GM23338 (cell line): ENCODE measurements at regions not wholly inside any gene's neighbourhood (a gene's known extent, or its start where the extent isn't known, plus 50 kb on each side); places are given as distances from the start of the nearest gene placed in this dataset.
A peak's percentile ranks its signal among the peaks of the same experiment; 100 is the strongest.
"Not testable (repeated sequence)": the region's sequence is repeated elsewhere in the genome, so short reads cannot be mapped to it uniquely, and the experiment has no call there.

Experiments used
- ATAC-seq: fragments of 200-7000 bp; cut with Tn5 transposase; 3 replicates; pipeline ENCODE4 v1.9.1; 2020
- DNase-seq: peaks from one replicate; pipeline ENCODE4 v3.0.0-alpha.2; 2015; ENCODE audit warnings: low spot score
- H2AFZ ChIP-seq: fragments of 200-600 bp; sonication (generic); 2 replicates; pipeline ENCODE4 v1.8.0; 2016; ENCODE audit warnings: antibody characterized with exemption, mild to moderate bottlenecking, moderate library complexity
- H3F3A ChIP-seq: fragments of 200-600 bp; sonication (generic); replicated peaks from 2 replicates; pipeline ENCODE4 v1.8.0; 2017; ENCODE audit warnings: antibody characterized with exemption, mixed run types, low read depth
- H3K27ac ChIP-seq: fragments of 200-600 bp; sonication (generic); 2 replicates; pipeline ENCODE4 v1.6.1; 2016; ENCODE audit warnings: low read depth
- H3K27me3 ChIP-seq: fragments of 200-600 bp; sonication (generic); 2 replicates; pipeline ENCODE4 v1.8.0; 2016; ENCODE audit warnings: mild to moderate bottlenecking, mixed run types, moderate library complexity; ENCODE audit not compliant: insufficient read depth
- H3K36me3 ChIP-seq: fragments of 200-600 bp; sonication (generic); 2 replicates; pipeline ENCODE4 v1.8.0; 2016; ENCODE audit warnings: mild to moderate bottlenecking; ENCODE audit not compliant: insufficient read depth
- H3K4me1 ChIP-seq: fragments of 200-600 bp; sonication (generic); 2 replicates; pipeline ENCODE4 v1.8.0; 2016; ENCODE audit warnings: mild to moderate bottlenecking, moderate library complexity; ENCODE audit not compliant: insufficient read depth
- H3K4me2 ChIP-seq: fragments of 200-600 bp; sonication (generic); 2 replicates; pipeline ENCODE4 v1.7.1; 2017; ENCODE audit warnings: mixed run types
- H3K4me3 ChIP-seq: fragments of 200-600 bp; sonication (generic); 2 replicates; pipeline ENCODE4 v1.6.1; 2016; ENCODE audit warnings: mixed run types
- H3K79me2 ChIP-seq: fragments of 200-600 bp; sonication (generic); replicated peaks from 2 replicates; pipeline ENCODE4 v1.8.0; 2017; ENCODE audit warnings: mild to moderate bottlenecking; ENCODE audit not compliant: insufficient read depth
- H3K9me2 ChIP-seq: fragments of 200-600 bp; sonication (generic); 2 replicates; pipeline ENCODE4 v1.8.0; 2017; ENCODE audit not compliant: insufficient read depth
- H4K20me1 ChIP-seq: fragments of 200-600 bp; sonication (generic); replicated peaks from 2 replicates; pipeline ENCODE4 v1.8.0; 2017; ENCODE audit warnings: mild to moderate bottlenecking; ENCODE audit not compliant: insufficient read depth
- H3K27ac Mint-ChIP-seq: 2 replicates; pipeline ENCODE4 v1.8.0; 2020; ENCODE audit warnings: inconsistent platforms, mild to moderate bottlenecking, moderate library complexity, mixed read lengths
- H3K27me3 Mint-ChIP-seq: 3 replicates; pipeline ENCODE4 v1.8.0; 2022; ENCODE audit warnings: low read depth, mild to moderate bottlenecking, moderate library complexity, mixed read lengths, inconsistent platforms; ENCODE audit not compliant: insufficient read depth, poor library complexity
- H3K36me3 Mint-ChIP-seq: 3 replicates; pipeline ENCODE4 v1.8.0; 2021; ENCODE audit warnings: low read depth, mild to moderate bottlenecking, inconsistent platforms, moderate library complexity, mixed read lengths
- H3K4me1 Mint-ChIP-seq: 3 replicates; pipeline ENCODE4 v1.8.0; 2020; ENCODE audit warnings: mild to moderate bottlenecking, inconsistent platforms, mixed read lengths
- H3K4me3 Mint-ChIP-seq: 3 replicates; pipeline ENCODE4 v1.8.0; 2021; ENCODE audit warnings: moderate library complexity, mild to moderate bottlenecking, inconsistent platforms, mixed read lengths
- H3K9me3 Mint-ChIP-seq: 3 replicates; pipeline ENCODE4 v1.8.0; 2020; ENCODE audit warnings: moderate library complexity, mild to moderate bottlenecking, inconsistent platforms, mixed read lengths
- CREB1 ChIP-seq: fragments of 250-450 bp; sonication (Bioruptor Pico); IDR thresholded peaks from 2 replicates; pipeline ENCODE4 v1.5.0; 2020; ENCODE audit warnings: low read depth, mild to moderate bottlenecking, moderate library complexity
- EZH2 ChIP-seq: fragments of 200-600 bp; sonication (generic); IDR thresholded peaks from one replicate; pipeline ENCODE4 v1.8.0; 2017; ENCODE audit warnings: antibody characterized with exemption, mild to moderate bottlenecking, low read depth; ENCODE audit not compliant: unreplicated experiment
- EZH2phosphoT487 ChIP-seq: fragments of 200-600 bp; sonication (generic); IDR thresholded peaks from one replicate; pipeline ENCODE4 v1.8.1; 2018; ENCODE audit warnings: antibody characterized with exemption; ENCODE audit not compliant: unreplicated experiment
- NANOG ChIP-seq: IDR thresholded peaks from 2 replicates; pipeline ENCODE4 v1.6.1; 2016; ENCODE audit warnings: antibody characterized with exemption, borderline replicate concordance
- POLR2AphosphoS5 ChIP-seq: IDR thresholded peaks from 2 replicates; pipeline ENCODE4 v1.6.1; 2016; ENCODE audit warnings: antibody characterized with exemption, low read depth
- TF ChIP-seq, protein P1 (sequence below): IDR thresholded peaks from 2 replicates; pipeline ENCODE4 v1.6.1; 2016; ENCODE audit warnings: antibody characterized with exemption
- TF ChIP-seq, protein P2 (sequence below): fragments of 250-450 bp; sonication (Bioruptor Pico); IDR thresholded peaks from 2 replicates; pipeline ENCODE4 v1.5.0; 2020; ENCODE audit warnings: mild to moderate bottlenecking, moderate library complexity

DNA sequence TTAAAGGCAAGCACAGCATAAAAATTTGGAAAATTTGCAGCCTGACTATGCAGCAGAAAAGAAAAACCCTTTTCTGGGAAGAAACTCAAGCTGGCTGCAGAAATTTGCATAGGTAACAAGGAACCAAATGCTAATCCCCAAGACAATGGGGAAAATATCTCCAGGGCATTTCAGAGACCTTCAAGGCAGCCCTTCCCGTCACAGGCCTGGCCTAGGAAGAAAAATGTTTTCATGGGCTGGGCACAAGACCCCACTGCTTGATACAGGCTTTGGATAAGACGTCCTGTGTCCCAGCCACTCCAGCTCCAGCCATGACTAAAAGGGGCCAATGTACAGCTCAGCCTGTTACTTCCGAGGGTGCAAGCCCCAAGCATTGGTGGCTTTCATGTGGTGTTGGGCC is 717.6 kb downstream of the TDRD15 start:
- DNase-seq = peak; percentile 7

DNA sequence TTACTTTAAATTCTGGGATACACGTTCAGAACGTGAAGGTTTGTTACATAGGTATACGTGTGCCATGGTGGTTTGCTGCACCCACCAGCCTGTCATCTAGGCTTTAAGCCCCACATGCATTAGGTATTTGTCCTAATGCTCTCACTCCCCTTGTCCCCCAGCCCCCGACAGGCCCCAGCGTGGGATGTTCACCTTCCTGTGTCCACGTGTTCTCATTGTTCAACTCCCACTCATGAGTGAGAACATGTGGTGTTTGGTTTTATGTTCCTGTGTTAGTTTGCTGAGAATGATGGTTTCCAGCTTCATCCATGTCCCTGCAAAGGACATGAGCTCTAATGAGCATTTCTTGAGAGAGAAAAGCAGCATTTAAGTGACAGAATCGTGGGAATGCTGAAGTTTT is 726.6 kb downstream of the TDRD15 start:
- not testable (repeated sequence) for H4K20me1 ChIP-seq, H3K4me3 ChIP-seq, DNase-seq, H3F3A ChIP-seq, H3K4me2 ChIP-seq, H3K9me2 ChIP-seq, H3K4me3 Mint-ChIP-seq, H3K27me3 ChIP-seq, H3K36me3 Mint-ChIP-seq, H3K9me3 Mint-ChIP-seq, H3K27ac ChIP-seq, H3K27me3 Mint-ChIP-seq, H3K4me1 Mint-ChIP-seq, H3K27ac Mint-ChIP-seq, H3K36me3 ChIP-seq, ATAC-seq, H3K4me1 ChIP-seq, H2AFZ ChIP-seq, H3K79me2 ChIP-seq

More for the DNA sequence above, 717.6 kb downstream of the TDRD15 start:
- Histone ChIP-seq H3K79me2 (no peaks in the 10 kb centered on the region), H4K20me1 (no peaks in the 10 kb centered on the region), H3K36me3 (no peaks in the 10 kb centered on the region; the same call in 1 of the 2 replicates), H3K4me2 (no peak overlapping the region), H3K4me1 (no peaks in the 10 kb centered on the region), H3K27ac (no peak overlapping the region), H3K9me2 (0 out of 2 replicates have a peak, but pooled peaks cover 3% of the 10 kb centered on the region), H3F3A (no peaks in the 10 kb centered on the region), H3K4me3 (no peak overlapping the region), H2AFZ (no peak overlapping the region), H3K27me3 (no peaks in the 10 kb centered on the region)
- H3K4me3 Mint-ChIP-seq = no peak overlapping the region
- H3K27me3 Mint-ChIP-seq = no peaks in the 10 kb centered on the region
- TF ChIP-seq POLR2AphosphoS5 (no peak), CREB1 (CRISPR knock-in tag) (no peak), EZH2phosphoT487 (no peak), NANOG (no peak), EZH2 (no peak)
- TF ChIP-seq, protein P1, sequence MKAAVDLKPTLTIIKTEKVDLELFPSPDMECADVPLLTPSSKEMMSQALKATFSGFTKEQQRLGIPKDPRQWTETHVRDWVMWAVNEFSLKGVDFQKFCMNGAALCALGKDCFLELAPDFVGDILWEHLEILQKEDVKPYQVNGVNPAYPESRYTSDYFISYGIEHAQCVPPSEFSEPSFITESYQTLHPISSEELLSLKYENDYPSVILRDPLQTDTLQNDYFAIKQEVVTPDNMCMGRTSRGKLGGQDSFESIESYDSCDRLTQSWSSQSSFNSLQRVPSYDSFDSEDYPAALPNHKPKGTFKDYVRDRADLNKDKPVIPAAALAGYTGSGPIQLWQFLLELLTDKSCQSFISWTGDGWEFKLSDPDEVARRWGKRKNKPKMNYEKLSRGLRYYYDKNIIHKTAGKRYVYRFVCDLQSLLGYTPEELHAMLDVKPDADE = no peak
- TF ChIP-seq, protein P2, sequence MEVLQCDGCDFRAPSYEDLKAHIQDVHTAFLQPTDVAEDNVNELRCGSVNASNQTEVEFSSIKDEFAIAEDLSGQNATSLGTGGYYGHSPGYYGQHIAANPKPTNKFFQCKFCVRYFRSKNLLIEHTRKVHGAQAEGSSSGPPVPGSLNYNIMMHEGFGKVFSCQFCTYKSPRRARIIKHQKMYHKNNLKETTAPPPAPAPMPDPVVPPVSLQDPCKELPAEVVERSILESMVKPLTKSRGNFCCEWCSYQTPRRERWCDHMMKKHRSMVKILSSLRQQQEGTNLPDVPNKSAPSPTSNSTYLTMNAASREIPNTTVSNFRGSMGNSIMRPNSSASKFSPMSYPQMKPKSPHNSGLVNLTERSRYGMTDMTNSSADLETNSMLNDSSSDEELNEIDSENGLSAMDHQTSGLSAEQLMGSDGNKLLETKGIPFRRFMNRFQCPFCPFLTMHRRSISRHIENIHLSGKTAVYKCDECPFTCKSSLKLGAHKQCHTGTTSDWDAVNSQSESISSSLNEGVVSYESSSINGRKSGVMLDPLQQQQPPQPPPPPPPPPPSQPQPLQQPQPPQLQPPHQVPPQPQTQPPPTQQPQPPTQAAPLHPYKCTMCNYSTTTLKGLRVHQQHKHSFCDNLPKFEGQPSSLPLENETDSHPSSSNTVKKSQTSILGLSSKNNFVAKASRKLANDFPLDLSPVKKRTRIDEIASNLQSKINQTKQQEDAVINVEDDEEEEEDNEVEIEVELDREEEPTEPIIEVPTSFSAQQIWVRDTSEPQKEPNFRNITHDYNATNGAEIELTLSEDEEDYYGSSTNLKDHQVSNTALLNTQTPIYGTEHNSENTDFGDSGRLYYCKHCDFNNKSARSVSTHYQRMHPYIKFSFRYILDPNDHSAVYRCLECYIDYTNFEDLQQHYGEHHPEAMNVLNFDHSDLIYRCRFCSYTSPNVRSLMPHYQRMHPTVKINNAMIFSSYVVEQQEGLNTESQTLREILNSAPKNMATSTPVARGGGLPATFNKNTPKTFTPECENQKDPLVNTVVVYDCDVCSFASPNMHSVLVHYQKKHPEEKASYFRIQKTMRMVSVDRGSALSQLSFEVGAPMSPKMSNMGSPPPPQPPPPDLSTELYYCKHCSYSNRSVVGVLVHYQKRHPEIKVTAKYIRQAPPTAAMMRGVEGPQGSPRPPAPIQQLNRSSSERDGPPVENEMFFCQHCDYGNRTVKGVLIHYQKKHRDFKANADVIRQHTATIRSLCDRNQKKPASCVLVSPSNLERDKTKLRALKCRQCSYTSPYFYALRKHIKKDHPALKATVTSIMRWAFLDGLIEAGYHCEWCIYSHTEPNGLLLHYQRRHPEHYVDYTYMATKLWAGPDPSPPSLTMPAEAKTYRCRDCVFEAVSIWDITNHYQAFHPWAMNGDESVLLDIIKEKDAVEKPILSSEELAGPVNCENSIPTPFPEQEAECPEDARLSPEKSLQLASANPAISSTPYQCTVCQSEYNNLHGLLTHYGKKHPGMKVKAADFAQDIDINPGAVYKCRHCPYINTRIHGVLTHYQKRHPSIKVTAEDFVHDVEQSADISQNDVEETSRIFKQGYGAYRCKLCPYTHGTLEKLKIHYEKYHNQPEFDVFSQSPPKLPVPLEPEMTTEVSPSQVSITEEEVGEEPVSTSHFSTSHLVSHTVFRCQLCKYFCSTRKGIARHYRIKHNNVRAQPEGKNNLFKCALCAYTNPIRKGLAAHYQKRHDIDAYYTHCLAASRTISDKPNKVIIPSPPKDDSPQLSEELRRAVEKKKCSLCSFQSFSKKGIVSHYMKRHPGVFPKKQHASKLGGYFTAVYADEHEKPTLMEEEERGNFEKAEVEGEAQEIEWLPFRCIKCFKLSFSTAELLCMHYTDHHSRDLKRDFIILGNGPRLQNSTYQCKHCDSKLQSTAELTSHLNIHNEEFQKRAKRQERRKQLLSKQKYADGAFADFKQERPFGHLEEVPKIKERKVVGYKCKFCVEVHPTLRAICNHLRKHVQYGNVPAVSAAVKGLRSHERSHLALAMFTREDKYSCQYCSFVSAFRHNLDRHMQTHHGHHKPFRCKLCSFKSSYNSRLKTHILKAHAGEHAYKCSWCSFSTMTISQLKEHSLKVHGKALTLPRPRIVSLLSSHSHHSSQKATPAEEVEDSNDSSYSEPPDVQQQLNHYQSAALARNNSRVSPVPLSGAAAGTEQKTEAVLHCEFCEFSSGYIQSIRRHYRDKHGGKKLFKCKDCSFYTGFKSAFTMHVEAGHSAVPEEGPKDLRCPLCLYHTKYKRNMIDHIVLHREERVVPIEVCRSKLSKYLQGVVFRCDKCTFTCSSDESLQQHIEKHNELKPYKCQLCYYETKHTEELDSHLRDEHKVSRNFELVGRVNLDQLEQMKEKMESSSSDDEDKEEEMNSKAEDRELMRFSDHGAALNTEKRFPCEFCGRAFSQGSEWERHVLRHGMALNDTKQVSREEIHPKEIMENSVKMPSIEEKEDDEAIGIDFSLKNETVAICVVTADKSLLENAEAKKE (CRISPR knock-in tag) = 0 out of 2 replicates have a peak, but pooled peaks have one; percentile 3
- H3K4me1 Mint-ChIP-seq = peaks cover 12% of the 10 kb centered on the region
- no peaks in the 10 kb centered on the region; the same call in 2 of the 3 replicates for H3K9me3 Mint-ChIP-seq
- peak overlapping the region; percentile 50; the same call in 1 of the 2 replicates for H3K27ac Mint-ChIP-seq
- peak; percentile 69 for ATAC-seq
- no peaks in the 10 kb centered on the region for H3K36me3 Mint-ChIP-seq
